Liver (tissue), 8 donors: ENCODE measurements at regions not wholly inside any gene's neighbourhood (a gene's known extent, or its start where the extent isn't known, plus 50 kb on each side); places are given as distances from the start of the nearest gene placed in this dataset.

Source experiments
- DNase-seq: peaks from one replicate; pipeline ENCODE4 v3.0.0-alpha.2; 2017; ENCODE audit warnings: low spot score
- H3K27ac ChIP-seq, 2 donors: one replicate each; pipeline ENCODE4 v1.7.0; 2013; ENCODE audit warnings: inconsistent platforms in 2 of 2, low read length in 2 of 2, control low read depth in 1 of 2, low read depth in 1 of 2, mild to moderate bottlenecking in 1 of 2
- H3K27me3 ChIP-seq, 4 donors: one replicate each; pipeline versions ENCODE4 v1.6.1 to v1.7.0; 2013; ENCODE audit warnings: low read length in 3 of 4, inconsistent platforms in 1 of 4, mild to moderate bottlenecking in 1 of 4, moderate library complexity in 1 of 4; ENCODE audit not compliant: control insufficient read depth in 4 of 4, insufficient read depth in 4 of 4
- H3K36me3 ChIP-seq, 4 donors: one replicate each; pipeline versions ENCODE4 v1.6.1 to v1.7.0; 2013; ENCODE audit warnings: low read length in 3 of 4, mild to moderate bottlenecking in 3 of 4, low read depth in 1 of 4, moderate library complexity in 1 of 4; ENCODE audit not compliant: control insufficient read depth in 4 of 4, insufficient read depth in 3 of 4
- H3K4me1 ChIP-seq, 4 donors: one replicate each; pipeline versions ENCODE4 v1.6.1 to v1.7.0; 2013; ENCODE audit warnings: low read length in 3 of 4, mild to moderate bottlenecking in 3 of 4, moderate library complexity in 1 of 4; ENCODE audit not compliant: control insufficient read depth in 4 of 4, insufficient read depth in 4 of 4
- H3K4me3 ChIP-seq, 3 donors: one replicate each; pipeline versions ENCODE4 v1.6.1 to v1.7.0; 2013; ENCODE audit warnings: low read length in 3 of 3, control low read depth in 1 of 3, low read depth in 1 of 3, mild to moderate bottlenecking in 1 of 3
- H3K9ac ChIP-seq, 2 donors: one replicate each; pipeline ENCODE4 v1.7.0; 2013; ENCODE audit warnings: low read length in 2 of 2, mild to moderate bottlenecking in 2 of 2, moderate library complexity in 2 of 2, control low read depth in 1 of 2, low read depth in 1 of 2
- H3K9me3 ChIP-seq, 4 donors: one replicate each; pipeline versions ENCODE4 v1.6.1 to v1.7.0; 2013; ENCODE audit warnings: low read length in 3 of 4; ENCODE audit not compliant: control insufficient read depth in 4 of 4
- EGR1 ChIP-seq, 2 donors: IDR thresholded peaks; 2 replicates each; pipeline ENCODE4 v1.6.1; 2016 to 2018; ENCODE audit warnings: antibody characterized with exemption in 2 of 2, low read depth in 2 of 2
- FOXA1 ChIP-seq: IDR thresholded peaks from 2 replicates; pipeline ENCODE4 v1.6.1; 2016; ENCODE audit warnings: antibody characterized with exemption
- FOXA2 ChIP-seq: IDR thresholded peaks from 2 replicates; pipeline ENCODE4 v1.6.1; 2016; ENCODE audit warnings: antibody characterized with exemption
- GABPA ChIP-seq, 2 donors: IDR thresholded peaks in 1 of 2; conservative IDR thresholded peaks in 1 of 2; 2 replicates each; pipeline ENCODE4 v1.6.1; 2016; ENCODE audit warnings: antibody characterized with exemption in 2 of 2, mild to moderate bottlenecking in 1 of 2, moderate library complexity in 1 of 2
- HNF4A ChIP-seq, 2 donors: conservative IDR thresholded peaks; 2 replicates each; pipeline ENCODE4 v1.6.1; 2016; ENCODE audit warnings: antibody characterized with exemption in 2 of 2, mild to moderate bottlenecking in 2 of 2
- HNF4G ChIP-seq: IDR thresholded peaks from 2 replicates; pipeline ENCODE4 v1.6.1; 2016; ENCODE audit warnings: antibody characterized with exemption
- JUND ChIP-seq, 2 donors: IDR thresholded peaks; 2 replicates each; pipeline ENCODE4 v1.6.1; 2016; ENCODE audit warnings: antibody characterized with exemption in 2 of 2
- NR2F2 ChIP-seq: IDR thresholded peaks from 2 replicates; pipeline ENCODE4 v1.6.1; 2016; ENCODE audit warnings: antibody characterized with exemption
- RAD21 ChIP-seq, 2 donors: IDR thresholded peaks; 2 replicates each; pipeline ENCODE4 v1.6.1; 2016; ENCODE audit warnings: antibody characterized with exemption in 2 of 2, mild to moderate bottlenecking in 2 of 2
- RXRA ChIP-seq, 2 donors: IDR thresholded peaks; 2 replicates each; pipeline ENCODE4 v1.6.1; 2017 to 2018; ENCODE audit warnings: antibody characterized with exemption in 2 of 2, mild to moderate bottlenecking in 1 of 2
- SP1 ChIP-seq: IDR thresholded peaks from 2 replicates; pipeline ENCODE4 v1.6.1; 2018; ENCODE audit warnings: antibody characterized with exemption, mild to moderate bottlenecking
- TAF1 ChIP-seq: conservative IDR thresholded peaks from 2 replicates; pipeline ENCODE4 v1.6.1; 2016; ENCODE audit warnings: antibody characterized with exemption, mild to moderate bottlenecking
- YY1 ChIP-seq: IDR thresholded peaks from 2 replicates; pipeline ENCODE4 v1.6.1; 2016; ENCODE audit warnings: antibody characterized with exemption, mild to moderate bottlenecking
- WGBS: extraction: QIAGEN DNeasy Blood & Tissue Kit; methylation state at CpG from one replicate; pipeline ENCODE4 v1.1.7; 2013; 5-methylcytosine and 5-hydroxymethylcytosine counted together
- TF ChIP-seq, protein P1 (sequence below): fragments of 150-350 bp; IDR thresholded peaks from 2 replicates; pipeline ENCODE4 v1.5.1; 2017; ENCODE audit warnings: improper control_type of control experiment, low read depth, low read length; ENCODE audit not compliant: missing input control
- TF ChIP-seq, protein P2 (sequence below): IDR thresholded peaks from 2 replicates; pipeline ENCODE4 v1.6.1; 2016; ENCODE audit warnings: antibody characterized with exemption
- TF ChIP-seq, protein P3 (sequence below): IDR thresholded peaks from 2 replicates; pipeline ENCODE4 v1.6.1; 2016; ENCODE audit warnings: antibody characterized with exemption, mild to moderate bottlenecking
- TF ChIP-seq, protein P4 (sequence below): IDR thresholded peaks from 2 replicates; pipeline ENCODE4 v1.6.1; 2016; ENCODE audit warnings: antibody characterized with exemption
- TF ChIP-seq, protein P5 (sequence below): IDR thresholded peaks from 2 replicates; pipeline ENCODE4 v1.6.1; 2016; ENCODE audit warnings: antibody characterized with exemption
- donor health status: healthy.
- donor health status: healthy.
- donor health status: healthy.
- donor health status: healthy.
- donor health status: healthy.

DNA sequence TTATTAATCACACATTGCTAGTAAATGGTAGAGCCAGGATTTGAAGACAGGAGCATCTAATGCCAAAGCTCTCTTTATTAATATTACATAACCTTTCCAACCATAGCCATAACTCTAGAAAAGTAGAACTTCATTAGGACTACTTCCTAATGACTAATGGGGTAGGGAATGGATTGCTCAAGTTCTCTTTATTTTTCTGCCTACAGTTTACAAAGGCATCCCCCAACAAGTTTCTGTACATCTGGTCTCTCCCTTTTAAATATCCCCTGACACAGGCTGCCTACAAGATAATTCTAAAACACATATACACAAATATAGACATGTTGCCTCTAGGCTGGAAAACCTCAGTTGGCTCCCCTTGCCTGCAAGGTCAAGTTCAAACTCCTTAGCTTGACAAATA is 534.9 kb downstream of the SOX6 start:
- Histone ChIP-seq H3K27ac (no peak overlapping the region), H3K4me3 (no peak overlapping the region), H3K9ac (no peak overlapping the region), H3K9me3 (peaks cover 0 to 2% (median 0%) of the 10 kb centered on the region in 4 donors), H3K27me3 (no peaks in the 10 kb centered on the region), H3K4me1 (peaks cover 0 to 20% (median 11%) of the 10 kb centered on the region in 4 donors), H3K36me3 (no peaks in the 10 kb centered on the region)
- DNase-seq = no peak
- TF ChIP-seq, protein P1, sequence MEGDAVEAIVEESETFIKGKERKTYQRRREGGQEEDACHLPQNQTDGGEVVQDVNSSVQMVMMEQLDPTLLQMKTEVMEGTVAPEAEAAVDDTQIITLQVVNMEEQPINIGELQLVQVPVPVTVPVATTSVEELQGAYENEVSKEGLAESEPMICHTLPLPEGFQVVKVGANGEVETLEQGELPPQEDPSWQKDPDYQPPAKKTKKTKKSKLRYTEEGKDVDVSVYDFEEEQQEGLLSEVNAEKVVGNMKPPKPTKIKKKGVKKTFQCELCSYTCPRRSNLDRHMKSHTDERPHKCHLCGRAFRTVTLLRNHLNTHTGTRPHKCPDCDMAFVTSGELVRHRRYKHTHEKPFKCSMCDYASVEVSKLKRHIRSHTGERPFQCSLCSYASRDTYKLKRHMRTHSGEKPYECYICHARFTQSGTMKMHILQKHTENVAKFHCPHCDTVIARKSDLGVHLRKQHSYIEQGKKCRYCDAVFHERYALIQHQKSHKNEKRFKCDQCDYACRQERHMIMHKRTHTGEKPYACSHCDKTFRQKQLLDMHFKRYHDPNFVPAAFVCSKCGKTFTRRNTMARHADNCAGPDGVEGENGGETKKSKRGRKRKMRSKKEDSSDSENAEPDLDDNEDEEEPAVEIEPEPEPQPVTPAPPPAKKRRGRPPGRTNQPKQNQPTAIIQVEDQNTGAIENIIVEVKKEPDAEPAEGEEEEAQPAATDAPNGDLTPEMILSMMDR = no peak
- TF ChIP-seq, protein P2, sequence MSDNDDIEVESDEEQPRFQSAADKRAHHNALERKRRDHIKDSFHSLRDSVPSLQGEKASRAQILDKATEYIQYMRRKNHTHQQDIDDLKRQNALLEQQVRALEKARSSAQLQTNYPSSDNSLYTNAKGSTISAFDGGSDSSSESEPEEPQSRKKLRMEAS = no peak
- TF ChIP-seq, protein P3, sequence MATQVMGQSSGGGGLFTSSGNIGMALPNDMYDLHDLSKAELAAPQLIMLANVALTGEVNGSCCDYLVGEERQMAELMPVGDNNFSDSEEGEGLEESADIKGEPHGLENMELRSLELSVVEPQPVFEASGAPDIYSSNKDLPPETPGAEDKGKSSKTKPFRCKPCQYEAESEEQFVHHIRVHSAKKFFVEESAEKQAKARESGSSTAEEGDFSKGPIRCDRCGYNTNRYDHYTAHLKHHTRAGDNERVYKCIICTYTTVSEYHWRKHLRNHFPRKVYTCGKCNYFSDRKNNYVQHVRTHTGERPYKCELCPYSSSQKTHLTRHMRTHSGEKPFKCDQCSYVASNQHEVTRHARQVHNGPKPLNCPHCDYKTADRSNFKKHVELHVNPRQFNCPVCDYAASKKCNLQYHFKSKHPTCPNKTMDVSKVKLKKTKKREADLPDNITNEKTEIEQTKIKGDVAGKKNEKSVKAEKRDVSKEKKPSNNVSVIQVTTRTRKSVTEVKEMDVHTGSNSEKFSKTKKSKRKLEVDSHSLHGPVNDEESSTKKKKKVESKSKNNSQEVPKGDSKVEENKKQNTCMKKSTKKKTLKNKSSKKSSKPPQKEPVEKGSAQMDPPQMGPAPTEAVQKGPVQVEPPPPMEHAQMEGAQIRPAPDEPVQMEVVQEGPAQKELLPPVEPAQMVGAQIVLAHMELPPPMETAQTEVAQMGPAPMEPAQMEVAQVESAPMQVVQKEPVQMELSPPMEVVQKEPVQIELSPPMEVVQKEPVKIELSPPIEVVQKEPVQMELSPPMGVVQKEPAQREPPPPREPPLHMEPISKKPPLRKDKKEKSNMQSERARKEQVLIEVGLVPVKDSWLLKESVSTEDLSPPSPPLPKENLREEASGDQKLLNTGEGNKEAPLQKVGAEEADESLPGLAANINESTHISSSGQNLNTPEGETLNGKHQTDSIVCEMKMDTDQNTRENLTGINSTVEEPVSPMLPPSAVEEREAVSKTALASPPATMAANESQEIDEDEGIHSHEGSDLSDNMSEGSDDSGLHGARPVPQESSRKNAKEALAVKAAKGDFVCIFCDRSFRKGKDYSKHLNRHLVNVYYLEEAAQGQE = no peak
- TF ChIP-seq RXRA (IDR thresholded peaks at IDR 0.05) (no peak), GABPA (IDR thresholded peaks at IDR 0.05 in 1 of 2, conservative IDR thresholded peaks at IDR 0.05 in 1 of 2) (no peak), TAF1 (no peak), SP1 (no peak), JUND (IDR thresholded peaks at IDR 0.05) (no peak), RAD21 (IDR thresholded peaks at IDR 0.05) (no peak)
- TF ChIP-seq, protein P4, sequence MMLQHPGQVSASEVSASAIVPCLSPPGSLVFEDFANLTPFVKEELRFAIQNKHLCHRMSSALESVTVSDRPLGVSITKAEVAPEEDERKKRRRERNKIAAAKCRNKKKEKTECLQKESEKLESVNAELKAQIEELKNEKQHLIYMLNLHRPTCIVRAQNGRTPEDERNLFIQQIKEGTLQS = no peak

DNA sequence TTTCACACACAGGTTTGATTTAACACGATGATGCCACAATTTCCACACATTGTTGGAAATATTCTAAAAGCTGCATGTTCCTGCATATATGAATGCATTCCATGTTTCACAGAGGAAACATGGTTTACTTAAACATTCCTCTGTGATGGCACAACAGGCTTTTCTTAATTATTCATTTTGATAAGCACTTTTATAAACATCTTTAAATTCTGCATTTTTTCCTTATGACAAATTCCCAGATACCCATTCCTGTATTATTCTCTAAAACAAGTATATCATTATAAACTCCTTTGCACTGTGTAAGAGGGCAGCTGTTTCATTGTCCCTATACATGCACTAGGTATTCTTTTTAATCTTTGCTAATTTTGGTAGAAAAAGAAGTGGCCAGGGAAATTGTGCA is 532.3 kb downstream of the SOX6 start:
- DNase-seq = no peak
- H3K4me1 ChIP-seq = peaks cover 0 to 10% (median 4%) of the 10 kb centered on the region in 4 donors
- no peaks in the 10 kb centered on the region for H3K36me3 ChIP-seq
- H3K9me3 ChIP-seq = peaks cover 0 to 2% (median 0%) of the 10 kb centered on the region in 4 donors
- H3K27ac ChIP-seq = no peak overlapping the region
- no peaks in the 10 kb centered on the region for H3K27me3 ChIP-seq
- no peak overlapping the region for H3K9ac ChIP-seq
- no peak overlapping the region for H3K4me3 ChIP-seq
- WGBS = 81% methylated on average over 1 of the region's 1 CpG
- TF ChIP-seq YY1 (no peak), HNF4G (no peak), EGR1 (IDR thresholded peaks at IDR 0.05; ENCODE audit: low read depth in 2 of 2) (no peak), FOXA2 (no peak), JUND (IDR thresholded peaks at IDR 0.05) (no peak), GABPA (IDR thresholded peaks at IDR 0.05 in 1 of 2, conservative IDR thresholded peaks at IDR 0.05 in 1 of 2) (no peak), FOXA1 (no peak), RXRA (IDR thresholded peaks at IDR 0.05) (no peak), RAD21 (IDR thresholded peaks at IDR 0.05) (no peak), TAF1 (no peak), SP1 (no peak), NR2F2 (no peak), HNF4A (conservative IDR thresholded peaks at IDR 0.05) (no peak)
- TF ChIP-seq, protein P4 = no peak
- TF ChIP-seq, protein P5, sequence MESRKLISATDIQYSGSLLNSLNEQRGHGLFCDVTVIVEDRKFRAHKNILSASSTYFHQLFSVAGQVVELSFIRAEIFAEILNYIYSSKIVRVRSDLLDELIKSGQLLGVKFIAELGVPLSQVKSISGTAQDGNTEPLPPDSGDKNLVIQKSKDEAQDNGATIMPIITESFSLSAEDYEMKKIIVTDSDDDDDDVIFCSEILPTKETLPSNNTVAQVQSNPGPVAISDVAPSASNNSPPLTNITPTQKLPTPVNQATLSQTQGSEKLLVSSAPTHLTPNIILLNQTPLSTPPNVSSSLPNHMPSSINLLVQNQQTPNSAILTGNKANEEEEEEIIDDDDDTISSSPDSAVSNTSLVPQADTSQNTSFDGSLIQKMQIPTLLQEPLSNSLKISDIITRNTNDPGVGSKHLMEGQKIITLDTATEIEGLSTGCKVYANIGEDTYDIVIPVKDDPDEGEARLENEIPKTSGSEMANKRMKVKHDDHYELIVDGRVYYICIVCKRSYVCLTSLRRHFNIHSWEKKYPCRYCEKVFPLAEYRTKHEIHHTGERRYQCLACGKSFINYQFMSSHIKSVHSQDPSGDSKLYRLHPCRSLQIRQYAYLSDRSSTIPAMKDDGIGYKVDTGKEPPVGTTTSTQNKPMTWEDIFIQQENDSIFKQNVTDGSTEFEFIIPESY = no peak
- TF ChIP-seq, protein P1 = no peak
- TF ChIP-seq, protein P2 = no peak
